Uterus (tissue), 3 donors: ENCODE measurements at regions not wholly inside any gene's neighbourhood (a gene's known extent, or its start where the extent isn't known, plus 50 kb on each side); places are given as distances from the start of the nearest gene placed in this dataset.

Experiments
- DNase-seq, 2 donors: peaks; one replicate each; pipeline ENCODE4 v3.0.0-alpha.2; 2019 to 2020
- H3K27ac ChIP-seq, 2 donors: fragments of 200-600 bp; sonication (generic); 1 replicate in 1 of 2; 2 replicates in 1 of 2; pipeline ENCODE4 v1.5.1; 2016 to 2018
- H3K27me3 ChIP-seq, 2 donors: fragments of 200-600 bp; sonication (generic); one replicate each; pipeline ENCODE4 v1.5.1; 2018 to 2019; ENCODE audit warnings: control low read depth in 1 of 2
- H3K36me3 ChIP-seq, 2 donors: fragments of 200-600 bp; sonication (generic); one replicate each; pipeline ENCODE4 v1.5.1; 2019; ENCODE audit warnings: control low read depth in 1 of 2
- H3K4me1 ChIP-seq, 2 donors: fragments of 200-600 bp; sonication (generic); one replicate each; pipeline ENCODE4 v1.5.1; 2018 to 2019; ENCODE audit warnings: control low read depth in 1 of 2
- H3K4me3 ChIP-seq, 2 donors: fragments of 200-600 bp; sonication (generic); 1 replicate in 1 of 2; 2 replicates in 1 of 2; pipeline ENCODE4 v1.5.1; 2018 to 2019; ENCODE audit warnings: mild to moderate bottlenecking in 1 of 2
- H3K9me3 ChIP-seq, 2 donors: fragments of 200-600 bp; sonication (generic); one replicate each; pipeline ENCODE4 v1.5.1; 2019; ENCODE audit warnings: control low read depth in 1 of 2
- CTCF ChIP-seq, 4 experiments: fragments of 200-600 bp in 2 of 4; fragments of 450-650 bp in 2 of 4; sonication (generic) in 2 of 4; IDR thresholded peaks; one replicate each; pipeline ENCODE4 v1.5.1; 2016 to 2019; ENCODE audit warnings: antibody characterized with exemption in 4 of 4, mild to moderate bottlenecking in 2 of 4, moderate library complexity in 1 of 4
- POLR2A ChIP-seq, 2 donors: fragments of 450-650 bp; IDR thresholded peaks; one replicate each; pipeline ENCODE4 v1.6.1; 2016; ENCODE audit warnings: antibody characterized with exemption in 2 of 2, mild to moderate bottlenecking in 1 of 2, moderate library complexity in 1 of 2
- intact Hi-C: fragments of 100-400 bp; cut with DNase I; formaldehyde crosslinking; loops from one replicate; pipeline ENCODE4 v1.15.1; 2023; ENCODE audit warnings: low total_unique reads
- donor health status: DM: yes; HTN: yes; CAD: no.

- Histone ChIP-seq H3K27ac (no peak overlapping the region), H3K4me3 (no peak overlapping the region), H3K27me3 (no peaks in the 10 kb centered on the region), H3K4me1 (no peaks in the 10 kb centered on the region), H3K9me3 (no peaks in the 10 kb centered on the region), H3K36me3 (no peaks in the 10 kb centered on the region)
- no peak for DNase-seq
- intact Hi-C loops: no loop called here
- no peak for TF ChIP-seq CTCF (IDR thresholded peaks at IDR 0.05)
- TF ChIP-seq POLR2A (IDR thresholded peaks at IDR 0.05): no peak
These were observed 2259.5 kb upstream of the WWC1 start for GRCh38 chr5:166031926-166032325.

- intact Hi-C loops: no loop called here
- Histone ChIP-seq H3K27ac (no peak overlapping the region), H3K36me3 (no peaks in the 10 kb centered on the region), H3K27me3 (no peaks in the 10 kb centered on the region), H3K4me1 (no peaks in the 10 kb centered on the region), H3K9me3 (no peaks in the 10 kb centered on the region), H3K4me3 (no peak overlapping the region)
- DNase-seq: no peak
- no peak for TF ChIP-seq POLR2A (IDR thresholded peaks at IDR 0.05)
- no peak for TF ChIP-seq CTCF (IDR thresholded peaks at IDR 0.05)
These were observed 2258.8 kb upstream of the WWC1 start for GRCh38 chr5:166032601-166033000.

GRCh38 chr5:166045961-166046360 lies 2245.5 kb upstream of the WWC1 start:
- Histone ChIP-seq H3K4me3 (no peak overlapping the region), H3K4me1 (no peaks in the 10 kb centered on the region), H3K27me3 (no peaks in the 10 kb centered on the region), H3K36me3 (no peaks in the 10 kb centered on the region), H3K27ac (no peak overlapping the region), H3K9me3 (no peaks in the 10 kb centered on the region)
- TF ChIP-seq POLR2A (IDR thresholded peaks at IDR 0.05) (no peak), CTCF (IDR thresholded peaks at IDR 0.05) (no peak)
- DNase-seq: no peak
- intact Hi-C loops: no loop called here

DNA sequence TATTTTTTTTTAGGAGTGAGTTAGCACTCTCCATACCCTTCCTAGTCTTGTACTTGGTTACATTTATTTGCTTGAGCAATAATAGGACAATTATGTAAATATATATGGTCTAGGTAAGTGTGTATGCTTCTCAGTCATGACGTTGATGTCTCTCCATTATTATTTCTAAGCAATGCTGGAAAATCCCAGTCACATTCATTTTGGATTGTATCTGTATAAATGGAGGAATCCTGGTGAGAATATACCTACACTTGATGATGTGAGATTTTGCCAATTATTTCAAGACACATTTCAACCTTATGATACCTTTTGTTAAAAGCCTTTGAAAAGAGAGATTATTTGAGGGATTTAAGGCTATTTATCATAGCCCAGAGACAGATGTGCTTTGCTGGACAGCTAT lies 2244.5 kb upstream of the WWC1 start:
- no peaks in the 10 kb centered on the region for H3K4me1 ChIP-seq
- no peaks in the 10 kb centered on the region for H3K27me3 ChIP-seq
- H3K36me3 ChIP-seq: no peaks in the 10 kb centered on the region
- TF ChIP-seq POLR2A (IDR thresholded peaks at IDR 0.05) (no peak), CTCF (IDR thresholded peaks at IDR 0.05) (no peak)
- H3K9me3 ChIP-seq: no peaks in the 10 kb centered on the region
- DNase-seq: no peak
- intact Hi-C loops: no loop called here
- no peak overlapping the region for H3K27ac ChIP-seq
- no peak overlapping the region for H3K4me3 ChIP-seq

DNA sequence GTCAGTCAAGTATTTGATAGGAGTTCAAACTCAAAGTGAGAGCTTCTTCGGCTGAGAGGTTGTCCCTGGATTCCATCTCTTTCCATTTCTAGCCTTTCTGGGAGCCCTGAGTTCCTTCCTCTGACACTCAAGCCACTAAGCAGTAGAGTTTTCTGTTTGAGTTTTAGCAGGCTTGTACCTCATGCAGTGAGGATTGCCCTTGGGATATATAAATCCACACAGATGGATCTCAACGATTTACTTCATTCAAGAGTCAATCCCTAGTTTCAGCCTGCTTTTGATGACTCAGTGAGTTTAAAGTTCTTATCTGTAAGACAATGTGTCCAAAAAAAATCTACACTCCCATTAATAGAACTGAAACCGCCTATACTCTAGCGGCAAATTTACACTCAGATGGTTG lies 2240.9 kb upstream of the WWC1 start:
- H3K9me3 ChIP-seq: no peaks in the 10 kb centered on the region
- H3K27me3 ChIP-seq: no peaks in the 10 kb centered on the region
- no peak overlapping the region for H3K27ac ChIP-seq
- no peak overlapping the region for H3K4me3 ChIP-seq
- TF ChIP-seq CTCF (IDR thresholded peaks at IDR 0.05) (no peak), POLR2A (IDR thresholded peaks at IDR 0.05) (no peak)
- intact Hi-C loops: no loop called here
- H3K36me3 ChIP-seq: no peaks in the 10 kb centered on the region
- DNase-seq: no peak
- no peaks in the 10 kb centered on the region for H3K4me1 ChIP-seq
